ENCODE measurements at regions not wholly inside any gene's neighbourhood (a gene's known extent, or its start where the extent isn't known, plus 50 kb on each side); places are given as distances from the start of the nearest gene placed in this dataset.
"Not testable (repeated sequence)": the region's sequence is repeated elsewhere in the genome, so short reads cannot be mapped to it uniquely, and the experiment has no call there.

- DNase-seq: no peak
Observed at GRCh38 chr6:99219788-99220187, 129.7 kb downstream of the FAXC start.

- no peak for DNase-seq
Observed at GRCh38 chr6:99216959-99217358, 132.5 kb downstream of the FAXC start.

GRCh38 chr6:99195986-99196655, 153.4 kb downstream of the FAXC start:
- DNase-seq: no peak

- no peak for DNase-seq
Observed at GRCh38 chr6:99192561-99192960, 156.9 kb downstream of the FAXC start.

- no peak for DNase-seq
Observed at GRCh38 chr6:99189823-99190721, 159.4 kb downstream of the FAXC start.

- DNase-seq: no peak
Observed at GRCh38 chr6:99187429-99187828, 162.0 kb downstream of the FAXC start.

GRCh38 chr6:99186417-99186816, 163.1 kb downstream of the FAXC start:
- DNase-seq: no peak

GRCh38 chr6:99185525-99185924, 163.9 kb downstream of the FAXC start:
- DNase-seq: no peak

GRCh38 chr6:99184696-99185095, 164.8 kb downstream of the FAXC start:
- no peak for DNase-seq

- no peak for DNase-seq
Observed at GRCh38 chr6:99183066-99183465, 166.4 kb downstream of the FAXC start.

- no peak for DNase-seq
Observed at GRCh38 chr6:99181174-99181573, 168.3 kb downstream of the FAXC start.

GRCh38 chr6:99178168-99178567, 171.3 kb downstream of the FAXC start:
- DNase-seq: no peak

- DNase-seq: no peak
Observed at GRCh38 chr6:99177736-99178135, 171.7 kb downstream of the FAXC start.

GRCh38 chr6:99165838-99166237, 183.6 kb downstream of the FAXC start:
- no peak for DNase-seq

- DNase-seq: no peak
Observed at GRCh38 chr6:99152347-99152643, 197.2 kb downstream of the FAXC start.

GRCh38 chr6:99151634-99152346, 197.7 kb downstream of the FAXC start:
- DNase-seq: no peak

- no peak for DNase-seq
Observed at GRCh38 chr6:99148761-99149160, 200.7 kb downstream of the FAXC start.

GRCh38 chr6:99148111-99148510, 200.4 kb upstream of the FBXL4 start:
- DNase-seq: no peak

GRCh38 chr6:99147206-99147605, 199.5 kb upstream of the FBXL4 start:
- DNase-seq: no peak

- no peak for DNase-seq
Observed at GRCh38 chr6:99146711-99147110, 199.0 kb upstream of the FBXL4 start.

GRCh38 chr6:99145738-99146137, 198.0 kb upstream of the FBXL4 start:
- no peak for DNase-seq

- DNase-seq: no peak
Observed at GRCh38 chr6:99143108-99143861, 195.5 kb upstream of the FBXL4 start.

GRCh38 chr6:99141906-99142305, 194.2 kb upstream of the FBXL4 start:
- DNase-seq: not testable (repeated sequence)

Measured in bone marrow (tissue), 2 donors.